HEK293 (cell line): ENCODE measurements at regions not wholly inside any gene's neighbourhood (a gene's known extent, or its start where the extent isn't known, plus 50 kb on each side); places are given as distances from the start of the nearest gene placed in this dataset.

Experiments
- CTCF ChIA-PET: fragments of 350-600 bp; formaldehyde crosslinking; extraction: SDS; loops from one replicate; lab custom pipeline; 2021; ENCODE audit warnings: antibody characterized with exemption; lab: Yijun Ruan, JAX
- POLR2A ChIA-PET: fragments of 300-600 bp; formaldehyde crosslinking; extraction: SDS; loops from one replicate; lab custom pipeline; 2020; ENCODE audit warnings: antibody characterized with exemption, inconsistent platforms; lab: Yijun Ruan, JAX
- H3K27ac ChIP-seq: fragments of 200-500 bp; sonication (Bioruptor generic); 2 replicates; pipeline ENCODE4 v1.5.1; 2014; ENCODE audit warnings: low read depth, low read length, control low read depth, inconsistent platforms; ENCODE audit errors: extremely low read depth
- H3K36me3 ChIP-seq, 2 experiments: fragments of 200-500 bp in 1 of 2; sonication (Bioruptor generic) in 1 of 2; 1 replicate in 1 of 2; 2 replicates in 1 of 2; pipeline ENCODE4 v1.5.1; 2014 to 2017; ENCODE audit warnings: inconsistent platforms in 2 of 2, low read length in 2 of 2; ENCODE audit not compliant: control insufficient read depth in 2 of 2, insufficient read depth in 1 of 2
- H3K4me1 ChIP-seq: fragments of 200-500 bp; sonication (Bioruptor generic); 2 replicates; pipeline ENCODE4 v1.5.1; 2014; ENCODE audit warnings: mild to moderate bottlenecking, low read length, inconsistent platforms; ENCODE audit not compliant: control insufficient read depth, insufficient read depth
- H3K4me3 ChIP-seq: 2 replicates; pipeline ENCODE4 v1.5.1; 2011; ENCODE audit warnings: low read depth, mild to moderate bottlenecking, control low read depth, low read length, moderate library complexity
- H3K9me3 ChIP-seq: fragments of 200-500 bp; sonication (Bioruptor generic); 2 replicates; pipeline ENCODE4 v1.5.1; 2014; ENCODE audit warnings: low read depth, low read length, inconsistent platforms; ENCODE audit not compliant: control insufficient read depth, insufficient read depth
- GLI2 ChIP-seq: fragments of 450-650 bp; formaldehyde crosslinking; IDR thresholded peaks from 2 replicates; pipeline ENCODE4; 2017; ENCODE audit warnings: missing biosample characterization, missing genetic modification characterization, low read depth, borderline replicate concordance
- HOXC10 ChIP-seq: sonication (generic); formaldehyde crosslinking; IDR thresholded peaks from 2 replicates; pipeline ENCODE4 v1.8.1; 2023; ENCODE audit warnings: mild to moderate bottlenecking, missing genetic modification reagents
- ZBTB6 ChIP-seq: fragments of 450-650 bp; formaldehyde crosslinking; IDR thresholded peaks from 2 replicates; pipeline ENCODE4 v1.5.1; 2017; ENCODE audit warnings: missing biosample characterization, missing genetic modification characterization
- ZFP3 ChIP-seq: fragments of 450-650 bp; formaldehyde crosslinking; IDR thresholded peaks from 2 replicates; pipeline ENCODE4 v1.5.1; 2016; ENCODE audit warnings: low read depth, missing biosample characterization, missing genetic modification characterization
- ZFP41 ChIP-seq: fragments of 450-650 bp; formaldehyde crosslinking; IDR thresholded peaks from 2 replicates; pipeline ENCODE4 v1.5.1; 2016; ENCODE audit warnings: missing biosample characterization, missing genetic modification characterization, borderline replicate concordance
- ZNF10 ChIP-seq: fragments of 450-650 bp; formaldehyde crosslinking; IDR thresholded peaks from 2 replicates; pipeline ENCODE4 v1.5.1; 2017; ENCODE audit warnings: missing biosample characterization, missing genetic modification characterization
- ZNF248 ChIP-seq: fragments of 450-650 bp; formaldehyde crosslinking; IDR thresholded peaks from 2 replicates; pipeline ENCODE4 v1.5.1; 2017; ENCODE audit warnings: missing biosample characterization, missing genetic modification characterization
- ZNF26 ChIP-seq: fragments of 450-650 bp; formaldehyde crosslinking; IDR thresholded peaks from 2 replicates; pipeline ENCODE4 v1.5.1; 2016; ENCODE audit warnings: missing biosample characterization, missing genetic modification characterization
- ZNF280C ChIP-seq: fragments of 450-650 bp; formaldehyde crosslinking; IDR thresholded peaks from 2 replicates; pipeline ENCODE4 v1.5.1; 2016; ENCODE audit warnings: missing biosample characterization, missing genetic modification characterization
- ZNF391 ChIP-seq: fragments of 450-650 bp; formaldehyde crosslinking; IDR thresholded peaks from 2 replicates; pipeline ENCODE4 v1.5.1; 2016; ENCODE audit warnings: low read depth, missing biosample characterization, missing genetic modification characterization, borderline replicate concordance
- ZNF530 ChIP-seq: fragments of 450-650 bp; formaldehyde crosslinking; IDR thresholded peaks from 2 replicates; pipeline ENCODE4 v1.5.1; 2016; ENCODE audit warnings: low read depth, missing biosample characterization, missing genetic modification characterization
- ZNF544 ChIP-seq: fragments of 450-650 bp; formaldehyde crosslinking; IDR thresholded peaks from 2 replicates; pipeline ENCODE4 v1.5.0; 2017; ENCODE audit warnings: missing biosample characterization, missing genetic modification characterization
- ZNF621 ChIP-seq: fragments of 450-650 bp; formaldehyde crosslinking; IDR thresholded peaks from 2 replicates; pipeline ENCODE4 v1.5.1; 2017; ENCODE audit warnings: missing biosample characterization, missing genetic modification characterization
- ZNF626 ChIP-seq: fragments of 450-650 bp; sonication (Bioruptor Pico); formaldehyde crosslinking; IDR thresholded peaks from 2 replicates; pipeline ENCODE4 v1.5.1; 2018; ENCODE audit warnings: missing biosample characterization, missing genetic modification characterization, inconsistent platforms
- ZNF701 ChIP-seq: fragments of 450-650 bp; formaldehyde crosslinking; IDR thresholded peaks from 2 replicates; pipeline ENCODE4 v1.5.1; 2016; ENCODE audit warnings: missing biosample characterization, missing genetic modification characterization
- ZNF830 ChIP-seq: fragments of 450-650 bp; IDR thresholded peaks from 2 replicates; pipeline ENCODE4 v1.5.0; 2018; ENCODE audit warnings: missing biosample characterization, missing genetic modification characterization, low read depth, mild to moderate bottlenecking, moderate library complexity
- ZSCAN30 ChIP-seq: fragments of 450-650 bp; IDR thresholded peaks from 2 replicates; pipeline ENCODE4 v1.5.1; 2018; ENCODE audit warnings: missing biosample characterization, mild to moderate bottlenecking, missing genetic modification characterization, moderate library complexity
- TF ChIP-seq, protein P1 (sequence below): fragments of 450-650 bp; formaldehyde crosslinking; IDR thresholded peaks from 2 replicates; pipeline ENCODE4 v1.5.1; 2017; ENCODE audit warnings: missing biosample characterization, missing genetic modification characterization
- TF ChIP-seq, protein P2 (sequence below): fragments of 450-650 bp; formaldehyde crosslinking; IDR thresholded peaks from 2 replicates; pipeline ENCODE4 v1.5.1; 2017; ENCODE audit warnings: missing biosample characterization, mild to moderate bottlenecking, missing genetic modification characterization, moderate library complexity

DNA sequence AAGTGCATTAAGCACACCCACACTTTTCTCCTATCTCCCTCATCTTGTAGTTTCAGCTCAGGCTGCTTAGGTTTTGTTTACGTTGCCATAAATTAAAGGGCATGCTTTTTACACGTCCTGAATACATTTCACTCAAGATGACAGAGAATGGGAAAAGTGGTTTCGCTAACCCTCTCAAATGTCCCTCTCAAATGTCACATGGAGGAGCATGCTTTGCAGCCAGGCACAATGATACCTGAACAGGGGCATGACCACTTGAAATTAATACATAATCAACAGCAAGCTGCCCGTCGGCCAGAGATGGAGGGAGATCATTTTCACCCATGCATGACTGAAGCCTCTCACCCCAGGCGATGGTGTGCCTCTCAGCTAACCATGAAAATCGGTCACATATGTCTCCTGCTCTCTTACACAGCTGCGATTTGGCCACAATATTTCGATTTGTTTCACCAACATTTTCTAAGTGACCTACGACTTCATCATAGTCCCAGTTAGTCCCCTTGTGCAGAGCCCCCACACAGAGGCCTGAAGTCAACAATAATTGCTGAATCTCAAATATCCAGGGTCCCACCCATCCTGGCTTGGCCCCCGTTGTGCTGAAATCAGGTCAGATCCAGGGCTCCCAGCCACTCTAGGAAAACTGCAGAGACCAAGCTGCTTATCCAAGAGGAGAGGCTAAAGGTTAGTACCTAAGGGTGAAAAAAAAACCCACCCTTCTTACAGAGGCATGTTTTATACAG is 373.9 kb upstream of the NFE2L3 start (continued):
- TF ChIP-seq ZNF391 (tag by site-specific recombination): peak; percentile 79; the same call in 1 of the 2 replicates
- TF ChIP-seq ZNF621: no peak

- Histone ChIP-seq H3K4me3 (no peak overlapping the region), H3K27ac (no peak overlapping the region)
- POLR2A ChIA-PET: no interaction called here
- TF ChIP-seq ZNF701 (tag by site-specific recombination) (no peak), ZNF10 (tag by site-specific recombination) (peak; percentile 91)
- TF ChIP-seq, all 188 proteins: peak for 1
- Histone ChIP-seq H3K9me3 (no peaks in the 10 kb centered on the region), H3K4me1 (peaks cover 10% of the 10 kb centered on the region), H3K36me3 (no peaks in the 10 kb centered on the region)
- CTCF ChIA-PET: interaction anchor here (0.6 kb wide), 1 partner anchor 11 kb away, joined by 4 read pairs; no protein-coding TSS in a partner anchor
These were observed 372.9 kb upstream of the NFE2L3 start for GRCh38 chr7:25779002-25779546.

GRCh38 chr7:25780904-25781303 is 371.1 kb upstream of the NFE2L3 start:
- CTCF ChIA-PET: no interaction called here
- Histone ChIP-seq H3K27ac (no peak overlapping the region), H3K4me3 (no peak overlapping the region), H3K36me3 (no peaks in the 10 kb centered on the region), H3K4me1 (peaks cover 10% of the 10 kb centered on the region), H3K9me3 (no peaks in the 10 kb centered on the region)
- POLR2A ChIA-PET: no interaction called here
- TF ChIP-seq ZNF280C (tag by site-specific recombination): no peak
- no peak for TF ChIP-seq ZSCAN30 (tag by site-specific recombination)

DNA sequence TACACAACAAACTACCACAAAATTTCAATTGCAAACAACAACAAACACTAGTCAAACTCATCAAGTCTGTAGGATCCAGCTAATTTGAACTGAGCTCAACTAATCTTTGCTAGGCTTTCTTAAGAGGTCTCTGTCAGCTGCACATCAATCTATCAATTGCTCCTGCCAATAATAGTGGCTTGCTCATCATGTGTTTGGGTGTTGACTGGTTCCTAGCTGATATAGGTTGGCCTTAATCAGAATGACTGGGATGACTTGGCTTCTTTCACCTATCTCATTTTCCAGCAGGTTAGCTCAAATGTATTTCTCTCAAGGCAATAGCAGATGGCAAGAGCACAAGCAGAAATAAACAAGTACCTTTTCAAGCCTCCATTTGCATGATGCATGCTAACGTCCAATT is 370.3 kb upstream of the NFE2L3 start:
- H3K36me3 ChIP-seq: no peaks in the 10 kb centered on the region
- no peaks in the 10 kb centered on the region for H3K9me3 ChIP-seq
- no peak overlapping the region for H3K27ac ChIP-seq
- H3K4me3 ChIP-seq: no peak overlapping the region
- peaks cover 10% of the 10 kb centered on the region for H3K4me1 ChIP-seq
- POLR2A ChIA-PET: no interaction called here
- CTCF ChIA-PET: interaction anchor here (0.6 to 1.5 kb wide), 6 partner anchors 19 to 77 kb away, joined by 3 to 4 read pairs (median 3); no protein-coding TSS in a partner anchor
- no peak for TF ChIP-seq GLI2 (tag by site-specific recombination)
- TF ChIP-seq ZNF544: no peak
- TF ChIP-seq, protein P1, sequence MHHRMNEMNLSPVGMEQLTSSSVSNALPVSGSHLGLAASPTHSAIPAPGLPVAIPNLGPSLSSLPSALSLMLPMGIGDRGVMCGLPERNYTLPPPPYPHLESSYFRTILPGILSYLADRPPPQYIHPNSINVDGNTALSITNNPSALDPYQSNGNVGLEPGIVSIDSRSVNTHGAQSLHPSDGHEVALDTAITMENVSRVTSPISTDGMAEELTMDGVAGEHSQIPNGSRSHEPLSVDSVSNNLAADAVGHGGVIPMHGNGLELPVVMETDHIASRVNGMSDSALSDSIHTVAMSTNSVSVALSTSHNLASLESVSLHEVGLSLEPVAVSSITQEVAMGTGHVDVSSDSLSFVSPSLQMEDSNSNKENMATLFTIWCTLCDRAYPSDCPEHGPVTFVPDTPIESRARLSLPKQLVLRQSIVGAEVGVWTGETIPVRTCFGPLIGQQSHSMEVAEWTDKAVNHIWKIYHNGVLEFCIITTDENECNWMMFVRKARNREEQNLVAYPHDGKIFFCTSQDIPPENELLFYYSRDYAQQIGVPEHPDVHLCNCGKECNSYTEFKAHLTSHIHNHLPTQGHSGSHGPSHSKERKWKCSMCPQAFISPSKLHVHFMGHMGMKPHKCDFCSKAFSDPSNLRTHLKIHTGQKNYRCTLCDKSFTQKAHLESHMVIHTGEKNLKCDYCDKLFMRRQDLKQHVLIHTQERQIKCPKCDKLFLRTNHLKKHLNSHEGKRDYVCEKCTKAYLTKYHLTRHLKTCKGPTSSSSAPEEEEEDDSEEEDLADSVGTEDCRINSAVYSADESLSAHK (tag by site-specific recombination): no peak
- TF ChIP-seq ZFP3: no peak
- TF ChIP-seq ZNF626 (tag by site-specific recombination): no peak
- no peak for TF ChIP-seq ZNF830 (tag by site-specific recombination)
- no peak for TF ChIP-seq ZFP41
- TF ChIP-seq, protein P2, sequence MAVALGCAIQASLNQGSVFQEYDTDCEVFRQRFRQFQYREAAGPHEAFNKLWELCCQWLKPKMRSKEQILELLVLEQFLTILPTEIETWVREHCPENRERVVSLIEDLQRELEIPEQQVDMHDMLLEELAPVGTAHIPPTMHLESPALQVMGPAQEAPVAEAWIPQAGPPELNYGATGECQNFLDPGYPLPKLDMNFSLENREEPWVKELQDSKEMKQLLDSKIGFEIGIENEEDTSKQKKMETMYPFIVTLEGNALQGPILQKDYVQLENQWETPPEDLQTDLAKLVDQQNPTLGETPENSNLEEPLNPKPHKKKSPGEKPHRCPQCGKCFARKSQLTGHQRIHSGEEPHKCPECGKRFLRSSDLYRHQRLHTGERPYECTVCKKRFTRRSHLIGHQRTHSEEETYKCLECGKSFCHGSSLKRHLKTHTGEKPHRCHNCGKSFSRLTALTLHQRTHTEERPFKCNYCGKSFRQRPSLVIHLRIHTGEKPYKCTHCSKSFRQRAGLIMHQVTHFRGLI (tag by site-specific recombination): no peak
- no peak for TF ChIP-seq ZNF248 (tag by site-specific recombination)
- TF ChIP-seq HOXC10: no peak
- TF ChIP-seq ZNF530 (tag by site-specific recombination): no peak
- no peak for TF ChIP-seq ZBTB6
- no peak for TF ChIP-seq ZNF26 (tag by site-specific recombination)
